Upper lobe of right lung (tissue), 1 donor: ENCODE measurements at regions not wholly inside any gene's neighbourhood (a gene's known extent, or its start where the extent isn't known, plus 50 kb on each side); places are given as distances from the start of the nearest gene placed in this dataset.

ENCODE experiments used
- ATAC-seq: fragments of 200-7000 bp; cut with Tn5 transposase; one replicate; pipeline ENCODE4 v1.9.1; 2020; ENCODE audit warnings: mild to moderate bottlenecking, moderate library complexity
- DNase-seq: peaks from one replicate; pipeline ENCODE4 v3.0.0-alpha.2; 2020
- H3K27ac ChIP-seq: fragments of 200-600 bp; one replicate; pipeline ENCODE4 v1.8.0; 2022
- H3K27me3 ChIP-seq: fragments of 200-600 bp; one replicate; pipeline ENCODE4 v1.8.0; 2022; ENCODE audit warnings: mild to moderate bottlenecking
- H3K36me3 ChIP-seq: fragments of 200-600 bp; one replicate; pipeline ENCODE4 v1.8.0; 2022
- H3K4me1 ChIP-seq: fragments of 200-600 bp; one replicate; pipeline ENCODE4 v1.8.0; 2022
- H3K4me3 ChIP-seq: fragments of 200-600 bp; one replicate; pipeline ENCODE4 v1.8.0; 2022; ENCODE audit warnings: mild to moderate bottlenecking
- H3K9me3 ChIP-seq: fragments of 200-600 bp; one replicate; pipeline ENCODE4 v1.8.0; 2022
- intact Hi-C: fragments of 100-400 bp; cut with DNase I; formaldehyde crosslinking; loops from one replicate; pipeline ENCODE4 v1.11.0; 2022
- TF ChIP-seq, protein P1 (sequence below): fragments of 200-600 bp; IDR thresholded peaks from one replicate; pipeline ENCODE4 v1.8.0; 2022; ENCODE audit warnings: antibody characterized with exemption
- donor health status: DM: no; HTN: yes; CAD: no; lungs with severe emphysema.

DNA sequence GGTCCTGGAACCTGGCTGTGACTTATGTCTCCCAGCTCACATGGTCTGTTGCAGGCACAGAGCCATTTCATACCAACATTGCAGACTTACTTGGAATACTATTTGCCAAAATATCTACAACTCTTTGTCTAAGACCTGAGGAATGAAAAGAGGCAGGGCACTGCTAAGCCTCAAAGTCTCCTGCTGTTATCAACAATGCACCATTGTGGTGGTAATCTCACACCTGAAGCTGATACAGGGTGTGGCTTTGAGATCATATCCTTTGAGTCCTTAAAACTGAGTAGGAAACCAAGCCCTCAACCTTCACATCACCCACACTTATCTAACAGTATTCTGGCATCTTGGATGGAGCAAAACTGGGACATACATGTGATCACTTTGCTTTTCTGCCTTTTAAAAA is 782.0 kb downstream of the EPHA3 start:
- intact Hi-C loops = no loop called here

DNA sequence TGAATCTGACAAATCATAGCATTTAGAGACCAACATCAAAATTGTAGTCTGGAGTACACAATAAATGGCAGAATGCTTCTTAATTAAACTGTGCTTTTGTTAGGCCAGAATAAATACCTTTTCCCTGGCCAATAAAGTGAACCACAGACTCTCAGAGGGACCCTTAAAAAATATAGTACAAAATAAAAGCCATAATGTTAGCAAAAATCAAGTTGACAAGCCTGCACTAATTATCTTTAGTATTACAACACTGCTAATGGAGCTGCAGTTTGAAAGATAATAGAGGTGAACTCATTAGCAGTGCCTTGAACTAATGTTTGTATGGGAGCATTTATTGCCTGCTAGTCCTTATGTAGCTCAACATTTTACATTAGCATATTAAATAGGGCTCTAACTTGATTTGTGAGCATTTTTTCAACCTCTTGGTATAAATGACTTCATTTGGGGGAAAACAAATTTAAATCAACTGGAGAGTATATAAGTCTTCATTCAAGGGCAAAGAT is 801.3 kb downstream of the EPHA3 start:
- Histone ChIP-seq H3K4me3 (no peak overlapping the region), H3K27me3 (no peaks in the 10 kb centered on the region), H3K36me3 (no peaks in the 10 kb centered on the region), H3K4me1 (no peaks in the 10 kb centered on the region), H3K27ac (no peak overlapping the region), H3K9me3 (no peaks in the 10 kb centered on the region)
- TF ChIP-seq, protein P1, sequence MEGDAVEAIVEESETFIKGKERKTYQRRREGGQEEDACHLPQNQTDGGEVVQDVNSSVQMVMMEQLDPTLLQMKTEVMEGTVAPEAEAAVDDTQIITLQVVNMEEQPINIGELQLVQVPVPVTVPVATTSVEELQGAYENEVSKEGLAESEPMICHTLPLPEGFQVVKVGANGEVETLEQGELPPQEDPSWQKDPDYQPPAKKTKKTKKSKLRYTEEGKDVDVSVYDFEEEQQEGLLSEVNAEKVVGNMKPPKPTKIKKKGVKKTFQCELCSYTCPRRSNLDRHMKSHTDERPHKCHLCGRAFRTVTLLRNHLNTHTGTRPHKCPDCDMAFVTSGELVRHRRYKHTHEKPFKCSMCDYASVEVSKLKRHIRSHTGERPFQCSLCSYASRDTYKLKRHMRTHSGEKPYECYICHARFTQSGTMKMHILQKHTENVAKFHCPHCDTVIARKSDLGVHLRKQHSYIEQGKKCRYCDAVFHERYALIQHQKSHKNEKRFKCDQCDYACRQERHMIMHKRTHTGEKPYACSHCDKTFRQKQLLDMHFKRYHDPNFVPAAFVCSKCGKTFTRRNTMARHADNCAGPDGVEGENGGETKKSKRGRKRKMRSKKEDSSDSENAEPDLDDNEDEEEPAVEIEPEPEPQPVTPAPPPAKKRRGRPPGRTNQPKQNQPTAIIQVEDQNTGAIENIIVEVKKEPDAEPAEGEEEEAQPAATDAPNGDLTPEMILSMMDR = no peak
- no peak for ATAC-seq
- intact Hi-C loops = no loop called here
- DNase-seq = no peak

More for the DNA sequence above, 782.0 kb downstream of the EPHA3 start:
- TF ChIP-seq, protein P1 = no peak
- Histone ChIP-seq H3K36me3 (no peaks in the 10 kb centered on the region), H3K4me1 (no peaks in the 10 kb centered on the region), H3K27ac (no peak overlapping the region), H3K9me3 (no peaks in the 10 kb centered on the region), H3K27me3 (no peaks in the 10 kb centered on the region), H3K4me3 (no peak overlapping the region)
- DNase-seq (no peak), ATAC-seq (no peak)

DNA sequence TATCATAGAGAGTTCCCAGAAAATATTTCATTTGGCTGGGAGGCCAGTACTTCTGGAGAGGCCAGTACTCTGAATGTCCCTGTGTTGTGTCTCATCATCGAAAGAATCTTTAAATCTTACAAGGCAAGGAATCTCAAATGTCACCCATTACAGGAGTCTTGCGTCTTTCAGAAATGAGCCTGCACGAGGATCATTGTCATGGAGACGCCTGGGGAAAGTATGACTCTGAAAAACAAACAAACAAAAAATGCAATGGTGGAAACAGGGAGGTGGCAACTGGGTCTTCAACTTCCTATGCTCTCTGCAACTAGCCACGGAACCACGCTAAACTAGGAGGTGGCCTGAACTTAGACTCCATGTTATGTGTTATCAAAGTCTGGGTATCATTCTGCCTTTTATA is 804.6 kb downstream of the EPHA3 start:
- H3K27ac ChIP-seq = no peak overlapping the region
- no peaks in the 10 kb centered on the region for H3K9me3 ChIP-seq
- DNase-seq (no peak), ATAC-seq (no peak)
- H3K4me3 ChIP-seq = no peak overlapping the region
- intact Hi-C loops = no loop called here
- H3K4me1 ChIP-seq = no peaks in the 10 kb centered on the region
- no peaks in the 10 kb centered on the region for H3K36me3 ChIP-seq
- TF ChIP-seq, protein P1 = no peak
- H3K27me3 ChIP-seq = no peaks in the 10 kb centered on the region

DNA sequence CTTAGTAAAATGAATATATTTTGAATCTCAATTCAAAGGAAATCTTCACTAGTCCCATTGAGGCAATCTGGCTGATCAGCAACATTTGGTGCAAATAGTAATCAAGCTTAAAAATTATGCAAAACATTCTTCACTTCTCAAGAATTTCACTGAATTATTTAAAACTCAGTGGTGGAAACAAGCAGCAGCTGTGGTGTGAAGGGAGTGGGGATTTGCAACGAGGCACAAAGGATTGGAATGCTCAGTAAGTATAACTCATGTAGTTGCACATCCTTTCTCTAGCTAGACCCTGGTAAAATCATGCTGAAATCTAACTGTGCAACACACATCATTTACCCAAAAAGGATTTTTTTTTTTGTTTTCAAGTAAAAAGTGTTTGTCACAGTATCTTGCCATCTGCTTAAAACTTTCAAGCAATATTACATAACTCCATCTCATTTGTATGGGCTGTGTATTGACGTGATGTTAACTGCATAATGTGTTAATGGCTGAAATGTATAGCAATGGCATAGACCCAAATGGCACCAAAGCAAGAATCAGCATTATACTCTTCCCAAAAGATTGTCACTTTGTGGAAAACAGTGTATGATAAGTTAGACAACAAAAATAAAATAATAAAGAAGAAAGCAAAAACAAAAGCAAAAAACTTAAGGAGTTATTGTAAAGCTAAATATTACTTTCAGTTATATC is 816.6 kb downstream of the EPHA3 start:
- no peaks in the 10 kb centered on the region for H3K36me3 ChIP-seq
- ATAC-seq (no peak), DNase-seq (no peak)
- intact Hi-C loops = no loop called here
- no peaks in the 10 kb centered on the region for H3K9me3 ChIP-seq
- H3K4me3 ChIP-seq = no peak overlapping the region
- TF ChIP-seq, protein P1 = no peak
- H3K27ac ChIP-seq = no peak overlapping the region
- no peaks in the 10 kb centered on the region for H3K27me3 ChIP-seq
- H3K4me1 ChIP-seq = no peaks in the 10 kb centered on the region

DNA sequence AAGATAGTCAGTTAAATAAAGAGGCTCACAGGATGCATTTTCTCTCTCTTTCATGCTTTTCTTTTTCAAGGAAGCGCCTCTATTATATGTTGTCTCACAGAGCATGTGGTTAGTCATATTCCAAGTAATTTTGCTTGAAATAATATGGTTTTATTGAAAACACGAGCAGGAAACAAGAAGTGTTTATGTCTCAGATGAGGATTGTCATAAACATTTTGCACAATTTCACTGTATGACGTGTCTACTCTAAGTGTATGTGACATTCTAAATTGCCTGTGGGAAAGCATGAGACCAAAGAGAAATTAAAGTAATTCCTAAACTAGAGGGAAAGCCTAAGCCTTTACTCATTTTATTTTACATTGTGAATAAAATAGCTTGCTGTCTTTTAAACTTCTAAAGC is 818.6 kb downstream of the EPHA3 start:
- no peak for DNase-seq
- Histone ChIP-seq H3K9me3 (no peaks in the 10 kb centered on the region), H3K4me3 (no peak overlapping the region), H3K27ac (no peak overlapping the region), H3K4me1 (no peaks in the 10 kb centered on the region), H3K27me3 (no peaks in the 10 kb centered on the region), H3K36me3 (no peaks in the 10 kb centered on the region)
- intact Hi-C loops = no loop called here
- TF ChIP-seq, protein P1 = no peak
- ATAC-seq = no peak
